ENCODE measurements at regions not wholly inside any gene's neighbourhood (a gene's known extent, or its start where the extent isn't known, plus 50 kb on each side); places are given as distances from the start of the nearest gene placed in this dataset.

- Mint-ChIP-seq H3K27me3 (ENCODE audit: insufficient read depth, unreplicated experiment) (no peaks in the 10 kb centered on the region), H3K9me3 (ENCODE audit: unreplicated experiment) (peaks cover 19% of the 10 kb centered on the region), H3K36me3 (ENCODE audit: insufficient read depth, unreplicated experiment) (no peaks in the 10 kb centered on the region), H3K27ac (ENCODE audit: low read depth, unreplicated experiment) (no peak overlapping the region), H3K4me1 (ENCODE audit: insufficient read depth, unreplicated experiment) (peaks cover 25% of the 10 kb centered on the region), H3K4me3 (ENCODE audit: unreplicated experiment) (no peak overlapping the region)
- CTCF ChIA-PET: interaction anchor here (1.0 to 1.3 kb wide), 2 partner anchors 315 to 420 kb away, joined by 3 read pairs; no protein-coding TSS in a partner anchor
- intact Hi-C loops (cut with micrococcal nuclease): loop anchor here (10.0 kb wide), 1 partner anchor 402 kb away; no protein-coding TSS in a partner anchor
- no peak for DNase-seq (ENCODE audit: unreplicated experiment)
- POLR2A ChIA-PET: interaction anchor here (0.6 kb wide), 1 partner anchor 107 kb away, joined by 3 read pairs; no protein-coding TSS in a partner anchor
- TF ChIP-seq, protein P1, sequence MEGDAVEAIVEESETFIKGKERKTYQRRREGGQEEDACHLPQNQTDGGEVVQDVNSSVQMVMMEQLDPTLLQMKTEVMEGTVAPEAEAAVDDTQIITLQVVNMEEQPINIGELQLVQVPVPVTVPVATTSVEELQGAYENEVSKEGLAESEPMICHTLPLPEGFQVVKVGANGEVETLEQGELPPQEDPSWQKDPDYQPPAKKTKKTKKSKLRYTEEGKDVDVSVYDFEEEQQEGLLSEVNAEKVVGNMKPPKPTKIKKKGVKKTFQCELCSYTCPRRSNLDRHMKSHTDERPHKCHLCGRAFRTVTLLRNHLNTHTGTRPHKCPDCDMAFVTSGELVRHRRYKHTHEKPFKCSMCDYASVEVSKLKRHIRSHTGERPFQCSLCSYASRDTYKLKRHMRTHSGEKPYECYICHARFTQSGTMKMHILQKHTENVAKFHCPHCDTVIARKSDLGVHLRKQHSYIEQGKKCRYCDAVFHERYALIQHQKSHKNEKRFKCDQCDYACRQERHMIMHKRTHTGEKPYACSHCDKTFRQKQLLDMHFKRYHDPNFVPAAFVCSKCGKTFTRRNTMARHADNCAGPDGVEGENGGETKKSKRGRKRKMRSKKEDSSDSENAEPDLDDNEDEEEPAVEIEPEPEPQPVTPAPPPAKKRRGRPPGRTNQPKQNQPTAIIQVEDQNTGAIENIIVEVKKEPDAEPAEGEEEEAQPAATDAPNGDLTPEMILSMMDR (IDR thresholded peaks at IDR 0.05; ENCODE audit: unreplicated experiment): no peak
- no TSS peak for BruUV-seq (replicated peaks)
Observed at GRCh38 chr7:46772776-46773175, 809.1 kb downstream of the TNS3 start.

- DNase-seq (ENCODE audit: unreplicated experiment): no peak
- intact Hi-C loops (cut with micrococcal nuclease): no loop called here
- no peak overlapping the region for H3K27ac Mint-ChIP-seq (ENCODE audit: low read depth, unreplicated experiment)
- H3K36me3 Mint-ChIP-seq (ENCODE audit: insufficient read depth, unreplicated experiment): no peaks in the 10 kb centered on the region
- no peak overlapping the region for H3K4me3 Mint-ChIP-seq (ENCODE audit: unreplicated experiment)
- CTCF ChIA-PET: no interaction called here
- no peaks in the 10 kb centered on the region for H3K27me3 Mint-ChIP-seq (ENCODE audit: insufficient read depth, unreplicated experiment)
- no TSS peak for BruUV-seq (replicated peaks)
- TF ChIP-seq, protein P1 (IDR thresholded peaks at IDR 0.05; ENCODE audit: unreplicated experiment): no peak
- H3K9me3 Mint-ChIP-seq (ENCODE audit: unreplicated experiment): peaks cover 19% of the 10 kb centered on the region
- POLR2A ChIA-PET: no interaction called here
- H3K4me1 Mint-ChIP-seq (ENCODE audit: insufficient read depth, unreplicated experiment): peaks cover 16% of the 10 kb centered on the region
Observed at GRCh38 chr7:46767071-46767470, 814.8 kb downstream of the TNS3 start.

DNA sequence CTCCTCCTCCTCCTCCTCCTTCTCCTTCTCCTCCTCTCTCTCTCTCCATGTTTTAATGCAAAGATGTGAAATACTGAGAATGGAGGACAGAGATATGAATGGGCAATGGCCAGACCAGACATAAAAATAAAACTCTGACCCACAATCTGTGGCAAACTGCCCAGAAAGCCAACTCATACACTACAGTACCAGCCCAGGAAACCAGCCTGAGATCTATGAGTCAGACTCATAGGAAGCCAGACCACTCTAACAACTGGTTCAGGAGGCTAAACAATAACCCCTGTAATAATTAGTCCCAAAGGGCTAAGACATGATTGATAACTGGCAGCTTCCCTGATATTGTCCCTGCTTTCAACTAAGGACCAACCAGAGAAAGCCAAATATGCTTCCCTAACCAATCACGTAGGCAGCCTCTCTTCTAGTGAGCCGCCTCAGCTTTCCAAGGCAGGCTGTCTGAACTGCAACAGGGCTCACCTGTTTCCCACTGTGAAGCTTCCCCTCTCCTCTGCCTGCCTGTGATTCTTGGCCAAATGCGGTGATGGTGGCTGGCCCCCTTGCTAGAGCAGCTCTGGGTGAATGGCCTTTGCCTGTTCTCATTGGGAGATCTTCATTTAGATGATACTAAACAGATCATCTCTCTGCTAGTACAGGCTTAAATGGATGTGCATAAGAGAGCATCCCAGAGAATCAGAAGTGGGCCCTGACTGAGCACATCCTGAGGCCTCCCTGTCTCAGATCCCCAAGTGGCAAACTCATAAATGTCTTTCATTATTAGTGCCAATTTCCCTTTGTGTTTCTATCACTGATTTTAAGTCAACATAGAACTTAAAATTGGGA, 817.6 kb downstream of the TNS3 start:
- intact Hi-C loops (cut with micrococcal nuclease): no loop called here
- no TSS peak for BruUV-seq (replicated peaks)
- no peaks in the 10 kb centered on the region for H3K36me3 Mint-ChIP-seq (ENCODE audit: insufficient read depth, unreplicated experiment)
- no peak overlapping the region for H3K4me3 Mint-ChIP-seq (ENCODE audit: unreplicated experiment)
- H3K27me3 Mint-ChIP-seq (ENCODE audit: insufficient read depth, unreplicated experiment): no peaks in the 10 kb centered on the region
- ChIA-PET POLR2A (interaction anchor here (0.6 kb wide), 1 partner anchor 236 kb away, joined by 3 read pairs; no protein-coding TSS in a partner anchor), CTCF (interaction anchor here (0.6 to 0.7 kb wide), 2 partner anchors 11 to 836 kb away, joined by 3 read pairs; no protein-coding TSS in a partner anchor)
- DNase-seq (ENCODE audit: unreplicated experiment): peak; percentile 99
- TF ChIP-seq, protein P1 (IDR thresholded peaks at IDR 0.05; ENCODE audit: unreplicated experiment): no peak
- peaks cover 34% of the 10 kb centered on the region for H3K4me1 Mint-ChIP-seq (ENCODE audit: insufficient read depth, unreplicated experiment)
- H3K27ac Mint-ChIP-seq (ENCODE audit: low read depth, unreplicated experiment): peak overlapping the region; percentile 90
- peaks cover 9% of the 10 kb centered on the region for H3K9me3 Mint-ChIP-seq (ENCODE audit: unreplicated experiment)

GRCh38 chr7:46763344-46763743, 818.6 kb downstream of the TNS3 start:
- intact Hi-C loops (cut with micrococcal nuclease): no loop called here
- POLR2A ChIA-PET: interaction anchor here (1.2 kb wide), 1 partner anchor 10 kb away, joined by 4 read pairs; no protein-coding TSS in a partner anchor
- BruUV-seq (replicated peaks): no TSS peak
- TF ChIP-seq, protein P1 (IDR thresholded peaks at IDR 0.05; ENCODE audit: unreplicated experiment): no peak
- no peak overlapping the region for H3K4me3 Mint-ChIP-seq (ENCODE audit: unreplicated experiment)
- H3K36me3 Mint-ChIP-seq (ENCODE audit: insufficient read depth, unreplicated experiment): no peaks in the 10 kb centered on the region
- DNase-seq (ENCODE audit: unreplicated experiment): peak; percentile 60
- no peaks in the 10 kb centered on the region for H3K9me3 Mint-ChIP-seq (ENCODE audit: unreplicated experiment)
- H3K27me3 Mint-ChIP-seq (ENCODE audit: insufficient read depth, unreplicated experiment): no peaks in the 10 kb centered on the region
- H3K27ac Mint-ChIP-seq (ENCODE audit: low read depth, unreplicated experiment): peak overlapping the region; percentile 90
- CTCF ChIA-PET: no interaction called here
- H3K4me1 Mint-ChIP-seq (ENCODE audit: insufficient read depth, unreplicated experiment): peaks cover 34% of the 10 kb centered on the region
